ENCODE measurements at regions not wholly inside any gene's neighbourhood (a gene's known extent, or its start where the extent isn't known, plus 50 kb on each side); places are given as distances from the start of the nearest gene placed in this dataset.

DNA sequence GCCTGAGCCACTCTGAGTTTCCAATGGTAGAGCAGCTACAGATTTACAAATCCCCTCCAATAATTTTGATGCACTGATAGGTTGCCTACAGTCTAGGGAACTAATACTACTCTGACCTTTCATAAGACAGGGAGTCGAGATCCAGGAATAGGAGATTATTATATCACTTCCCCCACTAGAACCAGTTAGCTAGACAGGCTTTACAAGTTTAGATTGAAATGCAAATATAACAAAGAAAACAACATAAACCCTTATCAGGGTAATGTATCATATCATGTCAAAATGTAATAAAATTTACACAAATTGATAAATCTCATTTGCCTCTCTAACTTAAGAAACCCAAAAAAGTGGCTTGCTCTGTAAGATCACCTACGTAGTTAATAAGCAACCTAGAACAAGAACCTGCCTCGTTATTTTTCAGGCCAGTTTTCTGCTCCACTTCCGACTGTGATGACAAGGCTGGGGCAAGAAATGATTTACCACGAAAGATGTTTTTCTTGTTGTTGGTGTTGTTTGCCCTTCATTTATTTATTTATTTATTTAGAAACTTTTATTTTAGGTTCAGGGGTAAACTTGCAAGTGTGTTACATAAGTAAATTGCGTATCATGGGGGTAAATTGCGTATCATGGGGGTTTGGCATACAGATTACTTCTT, 504.2 kb upstream of the ID4 start:
- ChIA-PET POLR2A (ENCODE audit: low non-redundant PET) (no interaction called here), CTCF (interaction anchor here (0.6 kb wide), 1 partner anchor 308 kb away, joined by 4 read pairs; no protein-coding TSS in a partner anchor)
- no peak for DNase-seq (ENCODE audit: low spot score)
- H3K27ac ChIP-seq = no peak overlapping the region
- TF ChIP-seq, protein P1, sequence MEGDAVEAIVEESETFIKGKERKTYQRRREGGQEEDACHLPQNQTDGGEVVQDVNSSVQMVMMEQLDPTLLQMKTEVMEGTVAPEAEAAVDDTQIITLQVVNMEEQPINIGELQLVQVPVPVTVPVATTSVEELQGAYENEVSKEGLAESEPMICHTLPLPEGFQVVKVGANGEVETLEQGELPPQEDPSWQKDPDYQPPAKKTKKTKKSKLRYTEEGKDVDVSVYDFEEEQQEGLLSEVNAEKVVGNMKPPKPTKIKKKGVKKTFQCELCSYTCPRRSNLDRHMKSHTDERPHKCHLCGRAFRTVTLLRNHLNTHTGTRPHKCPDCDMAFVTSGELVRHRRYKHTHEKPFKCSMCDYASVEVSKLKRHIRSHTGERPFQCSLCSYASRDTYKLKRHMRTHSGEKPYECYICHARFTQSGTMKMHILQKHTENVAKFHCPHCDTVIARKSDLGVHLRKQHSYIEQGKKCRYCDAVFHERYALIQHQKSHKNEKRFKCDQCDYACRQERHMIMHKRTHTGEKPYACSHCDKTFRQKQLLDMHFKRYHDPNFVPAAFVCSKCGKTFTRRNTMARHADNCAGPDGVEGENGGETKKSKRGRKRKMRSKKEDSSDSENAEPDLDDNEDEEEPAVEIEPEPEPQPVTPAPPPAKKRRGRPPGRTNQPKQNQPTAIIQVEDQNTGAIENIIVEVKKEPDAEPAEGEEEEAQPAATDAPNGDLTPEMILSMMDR (conservative IDR thresholded peaks at IDR 0.05; ENCODE audit: low read depth) = no peak

GRCh38 chr6:19333936-19334335, 503.2 kb upstream of the ID4 start:
- CTCF ChIA-PET = interaction anchor here (0.6 kb wide), 1 partner anchor 309 kb away, joined by 4 read pairs; no protein-coding TSS in a partner anchor

DNA sequence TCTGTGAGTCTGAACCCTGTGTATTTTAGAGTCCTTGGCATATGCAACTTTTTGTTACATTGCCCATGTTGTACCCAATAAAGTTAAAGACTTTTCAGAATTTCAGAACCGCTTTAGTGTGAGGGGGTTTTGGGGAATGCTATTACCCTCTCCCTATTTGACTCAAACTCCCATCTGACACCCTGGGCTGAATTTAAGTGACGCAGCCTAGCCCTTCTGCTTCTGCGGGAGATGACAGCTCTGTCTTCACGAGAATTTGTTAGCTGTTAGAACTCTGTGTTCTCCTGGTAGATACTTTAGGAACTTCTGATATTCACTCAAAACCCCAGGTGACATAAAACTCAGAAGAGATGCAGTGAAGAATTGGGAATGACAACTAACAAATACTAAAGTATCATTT, 500.6 kb upstream of the ID4 start:
- CTCF ChIA-PET = no interaction called here
- no peak for DNase-seq (ENCODE audit: low spot score)
- H3K27ac ChIP-seq = no peak overlapping the region
- TF ChIP-seq, protein P1 (conservative IDR thresholded peaks at IDR 0.05; ENCODE audit: low read depth) = no peak
- POLR2A ChIA-PET (ENCODE audit: low non-redundant PET) = no interaction called here

More at GRCh38 chr6:19333936-19334335, 503.2 kb upstream of the ID4 start:
- DNase-seq (ENCODE audit: low spot score) = peak; percentile 78
- POLR2A ChIA-PET (ENCODE audit: low non-redundant PET) = no interaction called here
- no peak overlapping the region for H3K27ac ChIP-seq
- TF ChIP-seq, protein P1 (conservative IDR thresholded peaks at IDR 0.05; ENCODE audit: low read depth) = no peak

- ChIA-PET POLR2A (ENCODE audit: low non-redundant PET) (no interaction called here), CTCF (no interaction called here)
- TF ChIP-seq, protein P1 (conservative IDR thresholded peaks at IDR 0.05; ENCODE audit: low read depth) = no peak
- no peak for DNase-seq (ENCODE audit: low spot score)
- no peak overlapping the region for H3K27ac ChIP-seq
These were observed 500.1 kb upstream of the ID4 start for GRCh38 chr6:19337101-19337500.

DNA sequence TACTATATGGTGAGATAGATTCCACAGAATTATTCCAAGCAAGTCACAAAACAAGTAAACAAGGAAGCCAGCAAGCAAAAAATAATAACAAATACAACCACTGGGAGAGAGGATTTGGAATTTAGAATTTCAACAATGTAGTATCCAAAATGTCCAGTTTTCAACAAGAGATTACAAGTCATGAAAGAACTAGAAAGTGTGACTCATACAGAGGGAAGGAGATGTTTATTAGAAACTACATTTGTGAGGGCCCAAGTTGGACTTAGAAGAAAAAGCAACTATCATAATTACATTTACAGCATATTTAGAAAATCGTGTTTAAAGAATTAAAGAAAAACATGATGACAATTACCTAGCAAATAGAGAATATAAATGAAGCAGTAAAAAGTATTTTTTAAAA, 494.6 kb upstream of the ID4 start:
- ChIA-PET CTCF (no interaction called here), POLR2A (ENCODE audit: low non-redundant PET) (no interaction called here)
- no peak for DNase-seq (ENCODE audit: low spot score)
- TF ChIP-seq, protein P1 (conservative IDR thresholded peaks at IDR 0.05; ENCODE audit: low read depth) = no peak
- no peak overlapping the region for H3K27ac ChIP-seq

DNA sequence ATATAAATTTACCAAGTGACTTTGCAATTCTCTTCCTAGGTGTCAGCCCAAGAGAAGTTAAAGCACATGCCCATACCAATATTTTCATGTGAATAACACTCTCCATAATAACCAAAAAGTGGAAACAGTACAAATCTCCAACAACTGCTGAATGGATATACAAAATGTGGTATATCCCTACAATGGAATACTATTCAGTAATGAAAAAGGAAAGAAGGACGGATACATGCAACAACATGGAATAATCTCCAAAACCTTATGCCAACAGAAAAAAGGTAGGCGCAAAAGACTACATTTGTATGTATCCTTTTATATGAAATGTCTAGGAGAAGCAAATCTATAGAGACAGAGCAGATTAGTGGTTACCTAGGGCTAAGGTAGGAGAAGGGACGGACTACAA, 487.7 kb upstream of the ID4 start:
- no peak overlapping the region for H3K27ac ChIP-seq
- DNase-seq (ENCODE audit: low spot score) = no peak
- ChIA-PET POLR2A (ENCODE audit: low non-redundant PET) (no interaction called here), CTCF (no interaction called here)
- TF ChIP-seq, protein P1 (conservative IDR thresholded peaks at IDR 0.05; ENCODE audit: low read depth) = no peak

All from RWPE1 (cell line).